ENCODE measurements at regions not wholly inside any gene's neighbourhood (a gene's known extent, or its start where the extent isn't known, plus 50 kb on each side); places are given as distances from the start of the nearest gene placed in this dataset.
"Not testable (repeated sequence)": the region's sequence is repeated elsewhere in the genome, so short reads cannot be mapped to it uniquely, and the experiment has no call there.

GRCh38 chr14:27836386-27836785, 930.2 kb upstream of the FOXG1 start:
- Mint-ChIP-seq H3K36me3 (ENCODE audit: low read depth) (no peaks in the 10 kb centered on the region), H3K4me3 (no peak overlapping the region), H3K27me3 (no peaks in the 10 kb centered on the region), H3K9me3 (peaks cover 1% of the 10 kb centered on the region), H3K27ac (no peak overlapping the region), H3K4me1 (ENCODE audit: low read depth) (no peaks in the 10 kb centered on the region)
- no peak for DNase-seq

GRCh38 chr14:27845241-27845850, 921.2 kb upstream of the FOXG1 start:
- Mint-ChIP-seq H3K4me3 (no peak overlapping the region), H3K9me3 (peaks cover 21% of the 10 kb centered on the region), H3K4me1 (ENCODE audit: low read depth) (no peaks in the 10 kb centered on the region), H3K27ac (no peak overlapping the region), H3K27me3 (no peaks in the 10 kb centered on the region), H3K36me3 (ENCODE audit: low read depth) (no peaks in the 10 kb centered on the region)
- DNase-seq, result no peak

GRCh38 chr14:27845902-27846301, 920.7 kb upstream of the FOXG1 start:
- no peak overlapping the region for H3K27ac Mint-ChIP-seq
- H3K4me3 Mint-ChIP-seq, result no peak overlapping the region
- no peaks in the 10 kb centered on the region for H3K27me3 Mint-ChIP-seq
- no peaks in the 10 kb centered on the region for H3K4me1 Mint-ChIP-seq (ENCODE audit: low read depth)
- DNase-seq, result no peak
- H3K36me3 Mint-ChIP-seq (ENCODE audit: low read depth), result no peaks in the 10 kb centered on the region
- H3K9me3 Mint-ChIP-seq, result peaks cover 26% of the 10 kb centered on the region

GRCh38 chr14:27847480-27847879, 919.1 kb upstream of the FOXG1 start:
- H3K27ac Mint-ChIP-seq; H3K4me1 Mint-ChIP-seq (ENCODE audit: low read depth); H3K27me3 Mint-ChIP-seq; H3K36me3 Mint-ChIP-seq (ENCODE audit: low read depth); DNase-seq; H3K4me3 Mint-ChIP-seq: not testable (repeated sequence)
- H3K9me3 Mint-ChIP-seq, result peaks cover 29% of the 10 kb centered on the region

GRCh38 chr14:27849193-27849592, 917.4 kb upstream of the FOXG1 start:
- H3K4me3 Mint-ChIP-seq; H3K4me1 Mint-ChIP-seq (ENCODE audit: low read depth); H3K27ac Mint-ChIP-seq; H3K27me3 Mint-ChIP-seq; DNase-seq; H3K36me3 Mint-ChIP-seq (ENCODE audit: low read depth): not testable (repeated sequence)
- H3K9me3 Mint-ChIP-seq, result peaks cover 26% of the 10 kb centered on the region

- H3K36me3 Mint-ChIP-seq (ENCODE audit: low read depth), result no peaks in the 10 kb centered on the region
- no peak for DNase-seq
- H3K4me1 Mint-ChIP-seq (ENCODE audit: low read depth), result no peaks in the 10 kb centered on the region
- H3K4me3 Mint-ChIP-seq, result no peak overlapping the region
- H3K9me3 Mint-ChIP-seq, result peaks cover 30% of the 10 kb centered on the region
- H3K27ac Mint-ChIP-seq, result no peak overlapping the region
- no peaks in the 10 kb centered on the region for H3K27me3 Mint-ChIP-seq
These were observed 903.9 kb upstream of the FOXG1 start for GRCh38 chr14:27862684-27863083.

GRCh38 chr14:27863166-27863565, 903.4 kb upstream of the FOXG1 start:
- no peaks in the 10 kb centered on the region for H3K36me3 Mint-ChIP-seq (ENCODE audit: low read depth)
- H3K4me1 Mint-ChIP-seq (ENCODE audit: low read depth), result no peaks in the 10 kb centered on the region
- H3K9me3 Mint-ChIP-seq, result peaks cover 29% of the 10 kb centered on the region
- no peak for DNase-seq
- no peaks in the 10 kb centered on the region for H3K27me3 Mint-ChIP-seq
- no peak overlapping the region for H3K4me3 Mint-ChIP-seq
- no peak overlapping the region for H3K27ac Mint-ChIP-seq

GRCh38 chr14:27881063-27881462, 885.5 kb upstream of the FOXG1 start:
- DNase-seq, result no peak
- H3K27me3 Mint-ChIP-seq, result no peaks in the 10 kb centered on the region
- no peaks in the 10 kb centered on the region for H3K4me1 Mint-ChIP-seq (ENCODE audit: low read depth)
- no peak overlapping the region for H3K4me3 Mint-ChIP-seq
- peaks cover 28% of the 10 kb centered on the region for H3K9me3 Mint-ChIP-seq
- H3K36me3 Mint-ChIP-seq (ENCODE audit: low read depth), result no peaks in the 10 kb centered on the region
- H3K27ac Mint-ChIP-seq, result no peak overlapping the region

GRCh38 chr14:27881646-27882045, 884.9 kb upstream of the FOXG1 start:
- Mint-ChIP-seq H3K4me3 (no peak overlapping the region), H3K27me3 (no peaks in the 10 kb centered on the region), H3K9me3 (peaks cover 28% of the 10 kb centered on the region), H3K36me3 (ENCODE audit: low read depth) (no peaks in the 10 kb centered on the region), H3K27ac (no peak overlapping the region), H3K4me1 (ENCODE audit: low read depth) (no peaks in the 10 kb centered on the region)
- DNase-seq, result no peak

- no peak for DNase-seq
- H3K4me1 Mint-ChIP-seq (ENCODE audit: low read depth), result no peaks in the 10 kb centered on the region
- no peaks in the 10 kb centered on the region for H3K27me3 Mint-ChIP-seq
- no peaks in the 10 kb centered on the region for H3K36me3 Mint-ChIP-seq (ENCODE audit: low read depth)
- no peak overlapping the region for H3K4me3 Mint-ChIP-seq
- H3K27ac Mint-ChIP-seq, result no peak overlapping the region
- peaks cover 19% of the 10 kb centered on the region for H3K9me3 Mint-ChIP-seq
These were observed 880.3 kb upstream of the FOXG1 start for GRCh38 chr14:27886256-27886655.

- Mint-ChIP-seq H3K36me3 (ENCODE audit: low read depth) (no peaks in the 10 kb centered on the region), H3K4me3 (no peak overlapping the region), H3K9me3 (peaks cover 31% of the 10 kb centered on the region), H3K27ac (no peak overlapping the region), H3K27me3 (no peaks in the 10 kb centered on the region), H3K4me1 (ENCODE audit: low read depth) (no peaks in the 10 kb centered on the region)
- DNase-seq, result no peak
These were observed 876.3 kb upstream of the FOXG1 start for GRCh38 chr14:27890259-27890658.

GRCh38 chr14:27908484-27908883, 858.1 kb upstream of the FOXG1 start:
- not testable (repeated sequence) for DNase-seq; H3K27me3 Mint-ChIP-seq; H3K36me3 Mint-ChIP-seq (ENCODE audit: low read depth); H3K4me1 Mint-ChIP-seq (ENCODE audit: low read depth); H3K4me3 Mint-ChIP-seq; H3K27ac Mint-ChIP-seq
- peaks cover 33% of the 10 kb centered on the region for H3K9me3 Mint-ChIP-seq

- Mint-ChIP-seq H3K4me3 (no peak overlapping the region), H3K4me1 (ENCODE audit: low read depth) (no peaks in the 10 kb centered on the region), H3K9me3 (peaks cover 30% of the 10 kb centered on the region), H3K36me3 (ENCODE audit: low read depth) (no peaks in the 10 kb centered on the region), H3K27me3 (no peaks in the 10 kb centered on the region), H3K27ac (no peak overlapping the region)
- DNase-seq, result no peak
These were observed 850.3 kb upstream of the FOXG1 start for GRCh38 chr14:27916326-27916725.

- Mint-ChIP-seq H3K4me3 (no peak overlapping the region), H3K27me3 (no peaks in the 10 kb centered on the region), H3K4me1 (ENCODE audit: low read depth) (no peaks in the 10 kb centered on the region), H3K27ac (no peak overlapping the region), H3K9me3 (peaks cover 21% of the 10 kb centered on the region), H3K36me3 (ENCODE audit: low read depth) (no peaks in the 10 kb centered on the region)
- no peak for DNase-seq
These were observed 848.7 kb upstream of the FOXG1 start for GRCh38 chr14:27917896-27918295.

GRCh38 chr14:27927519-27927918, 839.1 kb upstream of the FOXG1 start:
- Mint-ChIP-seq H3K27ac (no peak overlapping the region), H3K36me3 (ENCODE audit: low read depth) (no peaks in the 10 kb centered on the region), H3K4me3 (no peak overlapping the region)

GRCh38 chr14:27929797-27930347, 836.7 kb upstream of the FOXG1 start:
- no peaks in the 10 kb centered on the region for H3K27me3 Mint-ChIP-seq
- H3K36me3 Mint-ChIP-seq (ENCODE audit: low read depth), result no peaks in the 10 kb centered on the region
- H3K4me3 Mint-ChIP-seq, result no peak overlapping the region
- no peak overlapping the region for H3K27ac Mint-ChIP-seq
- no peak for DNase-seq
- no peaks in the 10 kb centered on the region for H3K4me1 Mint-ChIP-seq (ENCODE audit: low read depth)
- peaks cover 28% of the 10 kb centered on the region for H3K9me3 Mint-ChIP-seq

More at GRCh38 chr14:27927519-27927918, 839.1 kb upstream of the FOXG1 start:
- Mint-ChIP-seq H3K27me3 (no peaks in the 10 kb centered on the region), H3K4me1 (ENCODE audit: low read depth) (no peaks in the 10 kb centered on the region), H3K9me3 (peaks cover 23% of the 10 kb centered on the region)
- no peak for DNase-seq

All from activated T-cell treated with anti-CD3 and anti-CD28 coated beads, Interleukin-2, amount 50 U/mL, for 24 hours (primary cell).